ENCODE measurements at regions not wholly inside any gene's neighbourhood (a gene's known extent, or its start where the extent isn't known, plus 50 kb on each side); places are given as distances from the start of the nearest gene placed in this dataset.

DNA sequence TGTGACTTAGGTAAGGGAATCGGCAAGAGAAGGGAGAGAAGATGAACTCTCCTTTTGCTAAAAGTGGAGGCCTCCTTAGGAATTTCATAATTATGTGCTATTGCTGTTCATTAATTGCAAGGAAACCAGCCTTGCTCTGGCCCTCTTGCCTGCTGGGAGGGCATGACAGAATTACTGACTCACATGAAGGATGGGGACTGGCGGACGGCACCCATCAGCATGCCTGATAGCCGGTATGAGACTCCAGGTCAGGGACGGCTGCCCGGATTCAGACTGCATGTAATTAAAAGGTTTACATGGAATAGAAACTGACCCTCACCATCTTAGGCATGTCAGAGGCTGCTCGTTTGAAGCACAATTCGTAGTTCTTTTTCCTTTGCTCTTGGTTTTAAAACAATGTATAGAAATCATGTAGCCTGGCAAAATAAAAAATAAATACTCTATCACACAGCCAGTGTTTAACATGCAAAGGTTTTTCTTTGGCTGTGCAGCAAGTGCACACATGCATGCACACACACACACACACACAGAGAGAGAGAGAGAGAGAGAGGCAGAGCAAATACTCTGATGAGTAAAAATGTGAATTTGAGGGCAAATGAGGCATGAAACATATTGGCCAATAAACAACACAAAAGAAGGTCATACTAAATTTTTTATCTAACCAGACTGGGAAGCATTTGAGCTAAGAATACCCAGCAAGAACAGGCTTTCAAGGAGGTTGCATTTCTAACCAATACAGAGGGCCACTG, 82.7 kb downstream of the FOXB1 start:
- ATAC-seq = no peak
- H3K9me3 Mint-ChIP-seq = no peaks in the 10 kb centered on the region

DNA sequence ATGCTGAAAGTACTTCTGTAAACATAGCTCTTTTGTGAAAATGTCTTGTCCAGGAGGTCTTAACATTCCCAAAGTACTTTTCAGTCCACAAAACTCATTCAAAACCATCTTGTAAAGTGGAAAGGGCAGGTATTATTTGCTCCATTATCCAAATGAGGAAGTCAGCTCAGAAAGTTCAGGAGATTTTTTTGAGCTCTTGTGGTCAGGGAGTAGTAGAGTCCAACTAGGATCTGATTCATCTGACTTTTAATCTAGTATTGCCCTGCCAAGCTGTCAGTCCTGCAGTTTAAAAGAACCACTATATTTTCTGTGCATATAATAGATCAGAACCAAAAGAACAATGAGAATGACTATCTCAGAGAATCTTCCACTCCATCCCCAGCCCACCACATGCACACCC, 83.5 kb downstream of the FOXB1 start:
- DNase-seq (ENCODE audit: low spot score in 2 of 2) (no peak), ATAC-seq (no peak)
- no peaks in the 10 kb centered on the region for H3K9me3 Mint-ChIP-seq
- H3K4me3 Mint-ChIP-seq = no peak overlapping the region
- no peaks in the 10 kb centered on the region for H3K4me1 Mint-ChIP-seq
- no peak overlapping the region for H3K27ac Mint-ChIP-seq
- no peaks in the 10 kb centered on the region for H3K36me3 Mint-ChIP-seq

More for the DNA sequence above, 82.7 kb downstream of the FOXB1 start:
- H3K36me3 Mint-ChIP-seq = no peaks in the 10 kb centered on the region
- no peaks in the 10 kb centered on the region for H3K4me1 Mint-ChIP-seq
- no peak overlapping the region for H3K4me3 Mint-ChIP-seq
- no peak overlapping the region for H3K27ac Mint-ChIP-seq
- DNase-seq (ENCODE audit: low spot score in 2 of 2) = no peak

DNA sequence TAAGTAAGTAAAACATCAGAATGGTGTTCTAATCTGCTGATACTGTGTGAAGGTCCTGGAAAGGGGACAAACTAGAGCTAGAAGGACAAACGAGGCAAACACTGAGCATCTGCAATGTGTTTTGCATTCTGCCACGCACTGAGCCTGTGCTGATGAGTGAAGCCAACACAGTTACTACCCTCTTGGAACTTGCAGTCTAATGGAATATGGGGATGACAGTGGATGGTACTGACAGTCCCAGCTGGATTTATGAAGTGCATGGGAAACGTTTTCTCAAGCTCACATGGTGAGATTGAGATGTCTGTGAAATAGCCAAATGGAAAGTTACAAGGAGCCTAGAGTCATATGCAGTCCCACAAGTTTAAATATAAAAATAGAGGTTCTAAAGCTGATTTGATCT, 86.6 kb downstream of the FOXB1 start:
- DNase-seq (ENCODE audit: low spot score in 2 of 2) (no peak), ATAC-seq (no peak)
- Mint-ChIP-seq H3K9me3 (no peaks in the 10 kb centered on the region), H3K4me3 (no peak overlapping the region), H3K36me3 (no peaks in the 10 kb centered on the region), H3K27ac (no peak overlapping the region), H3K4me1 (no peaks in the 10 kb centered on the region)

DNA sequence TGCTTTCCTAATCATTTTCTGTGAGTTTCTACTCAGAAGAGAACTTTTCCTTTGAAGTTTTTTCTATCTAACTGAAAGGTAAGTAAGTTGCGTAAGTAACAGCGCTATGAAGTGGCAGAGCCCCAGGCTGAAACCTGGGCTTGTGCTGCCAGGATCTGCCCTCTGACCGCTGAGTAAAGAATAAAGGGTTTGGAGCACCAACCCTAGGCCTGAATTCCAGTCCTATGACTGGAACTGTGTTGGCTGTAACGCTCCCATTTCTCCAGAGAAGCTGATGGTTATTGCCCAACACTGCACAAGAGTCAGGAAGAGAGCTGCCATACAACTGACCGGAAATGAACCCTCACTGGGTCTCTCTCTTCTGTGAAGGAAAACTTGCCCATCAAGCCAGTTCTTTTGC, 87.0 kb downstream of the FOXB1 start:
- no peak overlapping the region for H3K27ac Mint-ChIP-seq
- no peaks in the 10 kb centered on the region for H3K9me3 Mint-ChIP-seq
- no peak overlapping the region for H3K4me3 Mint-ChIP-seq
- no peaks in the 10 kb centered on the region for H3K4me1 Mint-ChIP-seq
- no peaks in the 10 kb centered on the region for H3K36me3 Mint-ChIP-seq
- DNase-seq (ENCODE audit: low spot score in 2 of 2) (no peak), ATAC-seq (no peak)

DNA sequence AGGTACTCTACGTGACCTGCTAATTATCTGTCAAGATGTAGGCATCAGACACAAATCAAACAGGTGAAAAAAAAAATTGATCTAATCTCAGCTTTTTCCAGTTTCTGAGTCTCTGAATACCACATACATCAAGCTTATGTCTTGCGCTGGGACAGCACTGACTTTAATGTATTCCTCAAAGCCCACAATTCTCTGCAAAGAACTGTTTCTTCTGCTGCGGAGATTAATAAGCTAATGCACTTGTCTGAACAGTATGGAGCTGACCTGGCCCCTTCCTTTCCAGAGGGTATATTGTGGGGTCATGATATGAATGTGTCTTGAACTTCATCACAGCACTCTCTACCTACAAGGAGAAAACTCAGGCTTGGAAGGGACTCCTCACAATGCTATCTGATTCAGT, 87.8 kb downstream of the FOXB1 start:
- ATAC-seq (no peak), DNase-seq (ENCODE audit: low spot score in 2 of 2) (no peak)
- H3K36me3 Mint-ChIP-seq = no peaks in the 10 kb centered on the region
- no peak overlapping the region for H3K27ac Mint-ChIP-seq
- H3K9me3 Mint-ChIP-seq = no peaks in the 10 kb centered on the region
- no peak overlapping the region for H3K4me3 Mint-ChIP-seq
- H3K4me1 Mint-ChIP-seq = no peaks in the 10 kb centered on the region

DNA sequence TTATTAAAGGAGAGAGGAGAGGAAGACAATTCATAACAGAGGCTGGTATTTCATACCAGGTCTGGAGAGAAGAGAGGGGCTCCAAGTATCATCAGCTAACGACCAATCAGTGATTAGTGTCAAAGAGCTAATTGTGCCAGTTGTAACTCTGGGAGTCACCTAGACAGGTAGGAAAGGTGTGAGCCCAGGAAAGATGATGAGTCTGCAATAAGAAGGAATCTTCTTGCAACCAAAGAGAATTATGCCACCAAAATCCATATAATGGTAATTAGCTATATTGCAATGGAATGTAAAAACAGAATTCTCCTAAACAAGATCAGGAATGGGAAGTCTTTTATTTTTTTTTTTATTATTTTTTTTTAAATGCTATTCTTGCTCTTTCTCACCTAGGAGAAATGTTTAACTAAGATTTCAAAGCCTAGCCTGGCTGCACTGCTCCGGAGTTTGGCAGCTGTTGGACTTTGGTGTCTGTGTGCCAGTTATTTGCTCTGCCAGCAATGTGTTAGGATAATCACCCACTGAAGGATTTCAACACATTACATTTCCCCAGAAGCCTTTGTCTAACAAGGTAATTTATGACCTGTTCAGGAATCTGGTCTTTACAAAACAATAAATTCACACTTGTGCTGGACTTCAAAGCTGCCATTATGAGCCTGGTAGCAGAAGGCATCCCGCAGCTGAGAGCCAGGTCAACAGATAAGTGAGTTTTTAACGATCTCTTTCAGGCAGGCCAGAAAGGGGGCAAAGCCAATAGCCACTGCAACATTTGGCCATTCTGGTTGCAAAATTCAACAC, 89.4 kb downstream of the FOXB1 start:
- DNase-seq (ENCODE audit: low spot score in 2 of 2) = no peak
- Mint-ChIP-seq H3K4me3 (no peak overlapping the region), H3K27ac (no peak overlapping the region), H3K36me3 (no peaks in the 10 kb centered on the region), H3K4me1 (peaks cover 6% of the 10 kb centered on the region), H3K9me3 (no peaks in the 10 kb centered on the region)
- no peak for ATAC-seq

DNA sequence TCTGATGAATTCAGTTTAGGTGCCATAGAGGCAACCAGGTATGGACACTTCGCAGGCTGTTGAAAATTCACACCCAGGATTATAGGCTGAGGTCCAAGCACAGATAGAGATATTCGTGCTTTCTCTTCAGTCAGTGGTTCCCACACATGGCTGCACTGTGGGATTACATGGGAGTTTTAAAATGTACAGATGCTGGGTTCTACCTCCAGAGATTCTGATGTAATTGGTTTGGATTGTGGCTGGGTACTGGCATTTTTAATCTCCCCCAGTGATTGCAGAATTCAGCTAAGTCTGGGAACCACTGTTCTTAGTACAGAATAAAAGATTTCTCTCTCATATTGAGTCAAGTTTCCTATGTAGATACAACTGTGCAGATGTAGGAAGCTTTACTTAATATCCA, 91.6 kb downstream of the FOXB1 start:
- no peak overlapping the region for H3K27ac Mint-ChIP-seq
- ATAC-seq = no peak

DNA sequence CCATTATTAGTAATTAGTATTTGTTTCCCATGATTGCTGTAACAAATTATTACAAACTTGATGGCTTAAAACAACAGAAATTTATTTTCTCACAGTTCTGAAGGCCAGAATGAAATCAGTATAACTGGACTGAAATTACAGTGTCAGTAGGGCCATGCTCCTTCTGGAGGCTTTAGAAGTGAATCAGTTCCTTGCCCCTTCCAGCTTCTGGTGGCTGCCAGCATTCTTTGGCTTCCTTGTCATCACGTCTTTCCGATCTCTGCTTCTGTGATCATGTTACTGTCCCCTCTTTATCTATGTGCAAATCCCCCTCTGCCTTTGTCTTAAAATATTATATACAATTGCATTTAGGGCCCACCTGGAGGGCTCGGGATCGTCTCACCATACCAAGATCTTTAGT, 92.0 kb downstream of the FOXB1 start:
- H3K4me3 Mint-ChIP-seq = no peak overlapping the region
- no peak for DNase-seq (ENCODE audit: low spot score in 2 of 2)
- no peaks in the 10 kb centered on the region for H3K36me3 Mint-ChIP-seq
- no peak for ATAC-seq
- H3K4me1 Mint-ChIP-seq = peaks cover 6% of the 10 kb centered on the region
- no peaks in the 10 kb centered on the region for H3K9me3 Mint-ChIP-seq
- H3K27ac Mint-ChIP-seq = no peak overlapping the region

More for the DNA sequence above, 91.6 kb downstream of the FOXB1 start:
- no peak for DNase-seq (ENCODE audit: low spot score in 2 of 2)
- no peaks in the 10 kb centered on the region for H3K36me3 Mint-ChIP-seq
- peaks cover 6% of the 10 kb centered on the region for H3K4me1 Mint-ChIP-seq
- no peaks in the 10 kb centered on the region for H3K9me3 Mint-ChIP-seq
- no peak overlapping the region for H3K4me3 Mint-ChIP-seq

DNA sequence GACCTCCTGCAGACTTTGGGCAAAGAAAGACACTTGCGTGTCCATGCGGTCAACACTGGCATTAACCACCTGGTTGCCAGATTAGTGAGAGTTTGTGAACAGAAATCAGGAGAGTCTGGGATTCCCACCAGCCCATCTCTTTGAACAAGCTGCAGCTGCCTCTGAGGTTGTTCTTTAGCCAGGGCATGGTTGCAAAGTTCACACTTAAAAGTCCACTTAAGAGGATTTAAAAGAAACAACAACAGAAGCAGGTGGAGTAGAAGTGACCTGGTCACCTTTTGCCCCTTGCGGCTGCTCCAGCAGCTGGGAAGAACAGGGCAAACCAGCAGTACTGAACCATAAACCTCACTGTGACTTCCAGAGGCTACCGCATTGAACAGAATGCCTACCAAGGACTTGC, 97.3 kb downstream of the FOXB1 start:
- no peaks in the 10 kb centered on the region for H3K36me3 Mint-ChIP-seq
- no peak overlapping the region for H3K27ac Mint-ChIP-seq
- H3K4me1 Mint-ChIP-seq = peaks cover 6% of the 10 kb centered on the region
- no peak overlapping the region for H3K4me3 Mint-ChIP-seq
- DNase-seq (ENCODE audit: low spot score in 2 of 2) (no peak), ATAC-seq (no peak)
- no peaks in the 10 kb centered on the region for H3K9me3 Mint-ChIP-seq

DNA sequence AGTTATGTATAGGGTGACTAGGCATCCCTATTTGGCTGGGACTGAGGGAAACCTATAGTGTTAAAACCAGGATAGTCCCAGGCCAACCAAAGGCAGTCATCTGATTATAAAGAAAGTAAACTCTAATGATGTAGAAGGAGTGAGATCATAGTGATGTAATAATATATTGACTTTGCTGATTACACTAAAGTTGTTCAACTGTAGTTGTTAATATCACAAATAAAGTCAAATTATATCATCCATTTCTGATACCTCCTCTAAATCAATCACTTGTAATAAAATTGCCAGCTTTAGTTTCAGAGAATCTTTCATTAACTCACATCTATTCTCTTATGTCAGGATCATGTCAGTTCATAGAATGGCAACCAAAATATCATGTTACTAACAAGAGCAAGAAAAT, 98.6 kb downstream of the FOXB1 start:
- Mint-ChIP-seq H3K36me3 (no peaks in the 10 kb centered on the region), H3K9me3 (no peaks in the 10 kb centered on the region), H3K27ac (no peak overlapping the region)

DNA sequence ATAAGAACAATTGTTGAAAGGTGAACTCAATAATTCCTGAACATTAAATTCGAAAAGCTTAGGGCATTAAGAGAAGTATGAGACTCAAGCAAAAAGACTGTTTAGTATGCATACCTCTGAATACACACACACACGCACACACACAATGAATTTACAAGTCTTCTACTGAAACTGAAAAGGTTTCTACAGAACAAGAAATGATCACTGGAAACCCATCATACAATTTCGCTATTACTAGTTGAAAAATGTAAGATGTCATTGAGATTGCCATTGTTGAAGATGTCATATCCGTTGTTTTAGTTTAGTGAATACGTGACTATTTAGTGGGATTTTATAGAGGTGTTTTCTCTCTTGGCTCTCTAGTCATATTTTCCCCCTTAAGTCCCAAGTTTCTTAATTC, 106.8 kb downstream of the FOXB1 start:
- no peak overlapping the region for H3K4me3 Mint-ChIP-seq
- ATAC-seq (peak; percentile 89), DNase-seq (ENCODE audit: low spot score in 2 of 2) (no peak)
- H3K27ac Mint-ChIP-seq = peak overlapping the region; percentile 7
- no peaks in the 10 kb centered on the region for H3K9me3 Mint-ChIP-seq
- peaks cover 19% of the 10 kb centered on the region for H3K4me1 Mint-ChIP-seq
- no peaks in the 10 kb centered on the region for H3K36me3 Mint-ChIP-seq

More for the DNA sequence above, 98.6 kb downstream of the FOXB1 start:
- DNase-seq (ENCODE audit: low spot score in 2 of 2) (no peak), ATAC-seq (no peak)
- Mint-ChIP-seq H3K4me1 (peaks cover 5% of the 10 kb centered on the region), H3K4me3 (no peak overlapping the region)

DNA sequence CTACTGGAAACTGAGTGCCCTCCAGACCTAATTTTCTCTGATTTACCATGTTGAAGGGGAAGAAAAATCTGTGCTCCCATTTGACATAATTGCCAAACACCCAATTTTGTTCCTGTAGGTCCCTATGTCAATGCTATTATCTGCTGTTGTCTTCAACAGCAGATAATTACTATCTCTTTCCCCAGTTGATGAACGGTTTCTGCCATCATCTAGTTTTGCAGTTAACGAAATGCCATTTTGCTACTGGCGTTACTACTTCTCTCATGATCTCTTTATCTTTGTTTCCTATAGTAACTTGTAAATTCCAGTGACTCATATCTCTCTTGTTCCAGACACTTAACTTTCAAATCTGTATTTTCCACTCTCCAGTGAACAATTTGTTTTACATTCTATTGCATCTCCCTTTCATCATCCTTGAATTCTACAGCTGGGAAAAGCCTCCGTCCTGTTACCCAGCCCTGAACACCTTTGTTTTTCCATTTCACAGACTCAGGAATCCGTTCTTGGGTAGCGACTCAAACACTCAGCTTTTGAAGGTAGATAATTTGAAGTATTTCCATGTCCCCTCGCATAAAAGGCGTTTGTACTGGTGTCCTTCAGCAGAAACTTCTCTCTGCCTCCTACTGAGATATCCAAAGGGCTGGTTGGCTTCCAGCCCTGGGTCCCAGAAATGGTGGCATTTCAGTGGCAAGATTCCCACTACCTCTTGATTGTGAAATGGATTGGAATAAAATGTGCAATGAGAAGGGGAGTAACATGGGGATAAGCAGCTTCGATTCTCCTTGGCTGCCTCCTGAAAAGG, 111.7 kb downstream of the FOXB1 start:
- H3K27ac Mint-ChIP-seq = no peak overlapping the region
- peaks cover 9% of the 10 kb centered on the region for H3K4me1 Mint-ChIP-seq
- H3K9me3 Mint-ChIP-seq = no peaks in the 10 kb centered on the region
- H3K36me3 Mint-ChIP-seq = no peaks in the 10 kb centered on the region
- no peak for DNase-seq (ENCODE audit: low spot score in 2 of 2)
- no peak for ATAC-seq
- H3K4me3 Mint-ChIP-seq = no peak overlapping the region

DNA sequence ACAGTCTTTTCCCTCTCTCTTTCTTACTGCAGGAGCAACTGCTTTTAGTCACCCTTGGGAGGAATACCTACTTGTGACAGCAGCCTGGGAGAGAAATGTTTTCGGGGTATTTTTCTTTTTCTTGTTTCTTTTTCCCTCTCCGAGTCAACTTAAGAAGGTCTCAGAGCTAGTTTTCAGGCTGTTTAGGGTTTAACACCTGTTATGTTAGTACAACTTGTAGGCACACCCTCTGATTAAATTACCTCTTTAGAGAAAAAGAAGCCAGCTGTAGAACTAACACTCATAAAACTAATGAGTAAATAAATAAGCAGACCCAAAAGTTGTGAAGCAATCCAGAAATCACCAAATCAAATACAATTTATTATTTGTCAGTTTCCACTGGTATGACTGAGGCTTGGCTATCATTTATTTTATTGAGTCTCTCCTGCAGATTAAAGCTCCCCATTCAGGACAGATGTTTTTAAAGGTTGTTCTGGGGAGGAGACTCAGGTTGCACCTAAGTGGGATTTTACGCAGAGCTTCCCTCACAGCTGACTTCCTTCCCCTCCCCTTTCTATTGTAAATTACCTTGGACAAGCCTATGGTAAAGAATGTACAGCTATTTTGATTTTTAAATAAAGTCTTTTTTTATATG, 112.5 kb downstream of the FOXB1 start:
- ATAC-seq = no peak
- no peak overlapping the region for H3K27ac Mint-ChIP-seq
- H3K4me1 Mint-ChIP-seq = peaks cover 9% of the 10 kb centered on the region
- no peak for DNase-seq (ENCODE audit: low spot score in 2 of 2)
- no peaks in the 10 kb centered on the region for H3K36me3 Mint-ChIP-seq
- no peaks in the 10 kb centered on the region for H3K9me3 Mint-ChIP-seq
- H3K4me3 Mint-ChIP-seq = no peak overlapping the region

DNA sequence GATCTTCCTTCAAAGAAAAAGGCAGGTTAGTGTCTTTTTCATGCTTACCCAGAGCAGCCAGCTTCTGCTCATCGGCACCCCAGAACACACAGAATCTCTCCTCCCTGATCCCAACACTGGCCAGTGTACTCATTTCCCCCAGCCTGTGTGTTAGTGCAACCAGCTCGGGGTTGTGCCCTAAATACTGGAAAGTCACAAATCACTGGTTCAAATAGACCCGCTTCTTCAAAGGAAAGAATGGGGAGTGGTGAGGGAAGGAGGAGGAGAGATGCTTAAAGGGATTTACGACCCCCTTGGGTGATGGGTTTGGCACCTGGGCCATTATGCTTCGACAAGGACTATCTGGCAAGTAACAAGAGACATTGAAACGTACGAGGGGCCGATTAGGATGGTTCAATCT, 114.0 kb downstream of the FOXB1 start:
- no peaks in the 10 kb centered on the region for H3K36me3 Mint-ChIP-seq
- H3K9me3 Mint-ChIP-seq = no peaks in the 10 kb centered on the region
- DNase-seq (ENCODE audit: low spot score in 2 of 2) (no peak), ATAC-seq (no peak)
- peaks cover 17% of the 10 kb centered on the region for H3K4me1 Mint-ChIP-seq
- H3K27ac Mint-ChIP-seq = no peak overlapping the region
- no peak overlapping the region for H3K4me3 Mint-ChIP-seq

DNA sequence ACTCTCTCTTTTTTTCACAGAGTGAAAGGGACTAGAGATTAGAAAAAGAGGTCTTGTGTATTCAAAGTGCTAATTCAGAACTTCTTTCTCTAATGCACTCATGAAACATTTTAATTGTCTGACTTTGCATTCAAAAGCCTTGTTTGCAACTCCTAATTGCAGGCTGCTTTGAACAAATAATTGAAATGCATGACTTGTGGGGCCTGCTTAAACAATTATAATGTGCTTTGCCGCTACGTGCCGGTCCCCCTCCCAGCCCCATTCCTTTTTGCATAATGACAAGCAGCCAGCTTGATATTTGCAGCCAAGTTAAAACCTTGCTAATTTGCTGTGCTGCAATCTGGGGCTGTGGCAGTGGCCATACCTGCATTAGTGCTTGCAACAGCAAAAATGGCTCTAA, 114.5 kb downstream of the FOXB1 start:
- Mint-ChIP-seq H3K36me3 (no peaks in the 10 kb centered on the region), H3K4me1 (peaks cover 17% of the 10 kb centered on the region), H3K4me3 (no peak overlapping the region), H3K9me3 (no peaks in the 10 kb centered on the region), H3K27ac (no peak overlapping the region)
- DNase-seq (ENCODE audit: low spot score in 2 of 2) (no peak), ATAC-seq (no peak)

Measured in stimulated activated effector memory CD8-positive, alpha-beta T cell treated with anti-CD3 and anti-CD28 coated beads, Interleukin-12 subunit alpha, Interleukin-12 subunit beta, amount 100 ng/mL, for 72 hours (primary cell).